GM06990 (cell line): ENCODE measurements at regions not wholly inside any gene's neighbourhood (a gene's known extent, or its start where the extent isn't known, plus 50 kb on each side); places are given as distances from the start of the nearest gene placed in this dataset.

Source experiments
- DNase-seq: peaks from one replicate; pipeline ENCODE4 v3.0.0-alpha.2; 2011; ENCODE audit not compliant: insufficient read length; ENCODE audit errors: extremely low read depth
- H3K27me3 ChIP-seq: replicated peaks from 2 replicates; pipeline ENCODE4 v1.6.0; 2011; ENCODE audit warnings: low read length; ENCODE audit not compliant: control insufficient read depth, insufficient read depth
- H3K36me3 ChIP-seq: 2 replicates; pipeline ENCODE4 v1.5.1; 2011; ENCODE audit warnings: low read length; ENCODE audit not compliant: control insufficient read depth, insufficient read depth
- H3K4me3 ChIP-seq: replicated peaks from 2 replicates; pipeline ENCODE4 v1.5.1; 2011; ENCODE audit warnings: low read depth, mild to moderate bottlenecking, control low read depth, low read length
- TF ChIP-seq, protein P1 (sequence below): IDR thresholded peaks from 2 replicates; pipeline ENCODE4 v1.5.1; 2011; ENCODE audit warnings: low read length, control low read depth, mild to moderate bottlenecking, inconsistent platforms; ENCODE audit not compliant: insufficient read depth, poor library complexity, severe bottlenecking

DNA sequence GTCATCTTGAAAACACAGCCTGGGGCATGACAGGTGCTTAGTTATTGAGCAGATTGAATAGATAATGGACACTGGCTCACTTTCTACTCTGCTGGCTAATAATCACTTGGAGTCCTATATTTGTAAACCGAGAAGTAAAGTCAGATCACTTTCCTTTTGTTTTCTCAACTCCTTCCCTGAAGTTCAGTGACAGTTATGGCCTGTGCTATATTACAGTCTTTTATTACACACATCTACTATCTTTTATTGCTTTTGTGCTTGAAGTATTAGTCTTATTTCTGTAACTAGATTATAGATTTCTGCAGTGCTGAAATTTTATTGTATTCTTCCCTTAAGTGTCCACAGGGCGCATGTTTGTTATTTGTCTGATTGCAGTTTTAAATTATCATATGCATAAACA lies 136.4 kb upstream of the TAC1 start:
- H3K27me3 ChIP-seq = no peaks in the 10 kb centered on the region
- no peak for DNase-seq
- no peak overlapping the region for H3K4me3 ChIP-seq
- TF ChIP-seq, protein P1, sequence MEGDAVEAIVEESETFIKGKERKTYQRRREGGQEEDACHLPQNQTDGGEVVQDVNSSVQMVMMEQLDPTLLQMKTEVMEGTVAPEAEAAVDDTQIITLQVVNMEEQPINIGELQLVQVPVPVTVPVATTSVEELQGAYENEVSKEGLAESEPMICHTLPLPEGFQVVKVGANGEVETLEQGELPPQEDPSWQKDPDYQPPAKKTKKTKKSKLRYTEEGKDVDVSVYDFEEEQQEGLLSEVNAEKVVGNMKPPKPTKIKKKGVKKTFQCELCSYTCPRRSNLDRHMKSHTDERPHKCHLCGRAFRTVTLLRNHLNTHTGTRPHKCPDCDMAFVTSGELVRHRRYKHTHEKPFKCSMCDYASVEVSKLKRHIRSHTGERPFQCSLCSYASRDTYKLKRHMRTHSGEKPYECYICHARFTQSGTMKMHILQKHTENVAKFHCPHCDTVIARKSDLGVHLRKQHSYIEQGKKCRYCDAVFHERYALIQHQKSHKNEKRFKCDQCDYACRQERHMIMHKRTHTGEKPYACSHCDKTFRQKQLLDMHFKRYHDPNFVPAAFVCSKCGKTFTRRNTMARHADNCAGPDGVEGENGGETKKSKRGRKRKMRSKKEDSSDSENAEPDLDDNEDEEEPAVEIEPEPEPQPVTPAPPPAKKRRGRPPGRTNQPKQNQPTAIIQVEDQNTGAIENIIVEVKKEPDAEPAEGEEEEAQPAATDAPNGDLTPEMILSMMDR = no peak
- H3K36me3 ChIP-seq = no peaks in the 10 kb centered on the region

DNA sequence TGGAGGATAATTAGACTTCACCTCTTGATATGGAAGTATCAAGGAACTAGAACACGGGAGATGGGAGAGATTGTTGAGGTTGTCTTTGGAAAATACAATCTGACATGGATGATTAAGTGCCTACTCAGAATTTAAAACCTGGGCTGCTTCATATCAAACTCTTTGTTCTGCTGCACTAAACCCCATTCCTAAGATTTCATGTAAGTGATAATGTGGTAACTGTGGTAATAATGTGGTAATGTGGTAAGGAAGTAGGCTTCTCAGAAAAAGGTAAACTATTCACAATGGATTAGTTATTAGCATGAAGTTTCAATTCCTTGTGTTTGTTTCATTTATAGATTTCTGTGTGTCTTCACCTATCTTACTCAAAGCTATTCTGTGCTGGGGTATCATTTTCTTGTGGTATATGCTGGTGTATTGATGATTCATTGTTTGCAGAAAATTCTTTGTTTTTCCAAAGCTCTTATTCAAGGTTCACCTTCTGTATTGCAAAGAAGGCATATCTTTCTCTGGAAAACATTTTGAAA lies 129.9 kb upstream of the TAC1 start:
- Histone ChIP-seq H3K4me3 (no peak overlapping the region), H3K27me3 (no peaks in the 10 kb centered on the region), H3K36me3 (no peaks in the 10 kb centered on the region)
- no peak for DNase-seq
- TF ChIP-seq, protein P1 = no peak

- TF ChIP-seq, protein P1 = no peak
- Histone ChIP-seq H3K36me3 (no peaks in the 10 kb centered on the region), H3K27me3 (no peaks in the 10 kb centered on the region), H3K4me3 (no peak overlapping the region)
- DNase-seq = no peak
Measured at GRCh38 chr7:97620495-97620894, 111.4 kb upstream of the TAC1 start.

DNA sequence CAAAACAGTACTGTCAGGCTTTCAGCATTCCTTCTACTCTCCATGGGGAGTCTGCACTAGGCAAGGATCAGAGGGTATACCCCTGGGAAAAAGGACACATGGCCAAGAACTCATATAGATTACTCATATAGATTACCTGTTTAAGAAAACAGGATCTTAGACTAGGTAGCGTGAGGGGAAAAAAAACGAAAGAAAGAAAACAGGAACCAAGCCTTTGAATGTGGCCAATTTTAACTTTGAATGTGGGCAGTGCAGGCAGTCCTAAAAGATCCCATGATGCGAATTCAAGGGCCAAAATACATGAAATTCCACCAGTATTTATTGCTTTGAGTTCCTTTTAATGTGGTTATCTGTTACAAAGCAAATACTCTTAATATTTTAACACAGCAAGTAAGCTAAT lies 108.6 kb upstream of the TAC1 start:
- DNase-seq = peak; percentile 22
- H3K4me3 ChIP-seq = no peak overlapping the region
- TF ChIP-seq, protein P1 = no peak

DNA sequence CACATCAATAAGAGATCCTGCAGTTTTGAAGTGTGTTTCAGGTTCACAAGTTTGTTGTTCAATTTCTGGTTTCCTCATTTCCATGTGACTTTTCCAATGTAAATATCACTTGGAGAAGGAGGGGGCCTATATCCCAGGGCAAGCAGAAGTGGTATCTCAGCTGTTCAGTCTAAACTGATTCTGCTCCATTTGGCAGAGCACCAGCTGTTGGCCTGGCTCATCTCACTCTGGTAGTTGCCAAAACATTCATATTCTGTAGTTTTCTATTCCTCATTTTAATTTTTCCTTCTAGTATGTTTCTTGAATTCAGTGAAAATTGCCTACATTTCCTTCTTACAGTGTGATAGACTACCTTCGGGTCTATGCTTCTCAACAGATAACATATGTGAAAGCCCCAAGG lies 101.8 kb upstream of the TAC1 start:
- DNase-seq = no peak
- no peaks in the 10 kb centered on the region for H3K27me3 ChIP-seq
- H3K4me3 ChIP-seq = no peak overlapping the region
- H3K36me3 ChIP-seq = no peaks in the 10 kb centered on the region
- TF ChIP-seq, protein P1 = no peak

More for the DNA sequence above, 108.6 kb upstream of the TAC1 start:
- Histone ChIP-seq H3K27me3 (no peaks in the 10 kb centered on the region), H3K36me3 (no peaks in the 10 kb centered on the region)

DNA sequence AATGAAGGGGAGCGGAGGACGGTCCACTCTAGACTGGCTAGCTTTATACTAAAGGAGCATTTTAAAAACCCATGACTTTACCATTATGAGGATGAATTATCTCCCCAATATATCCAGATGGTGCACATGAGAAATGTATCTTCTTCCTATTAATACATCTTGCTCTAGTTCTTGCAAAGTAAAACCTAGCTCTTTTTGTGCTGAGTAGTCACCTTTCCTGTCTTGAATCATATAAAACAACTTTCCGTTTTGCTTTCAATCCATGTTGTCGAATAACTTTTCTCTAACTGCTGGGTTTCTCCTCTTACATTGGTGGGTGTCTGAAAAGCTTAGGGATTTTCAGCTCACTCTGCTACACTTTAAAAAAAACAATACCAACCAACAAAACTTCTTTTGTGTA lies 96.3 kb upstream of the TAC1 start:
- TF ChIP-seq, protein P1 = no peak
- no peaks in the 10 kb centered on the region for H3K36me3 ChIP-seq
- H3K27me3 ChIP-seq = no peaks in the 10 kb centered on the region
- no peak for DNase-seq
- no peak overlapping the region for H3K4me3 ChIP-seq
